RWPE2 (cell line): ENCODE measurements at regions not wholly inside any gene's neighbourhood (a gene's known extent, or its start where the extent isn't known, plus 50 kb on each side); places are given as distances from the start of the nearest gene placed in this dataset.
"Not testable (repeated sequence)": the region's sequence is repeated elsewhere in the genome, so short reads cannot be mapped to it uniquely, and the experiment has no call there.

Experiments
- ATAC-seq: fragments of 200-7000 bp; cut with Tn5 transposase; 3 replicates; pipeline ENCODE4 v1.9.1; 2021; ENCODE audit warnings: low read depth
- DNase-seq: peaks from one replicate; pipeline ENCODE4 v3.0.0-alpha.2; 2020; ENCODE audit warnings: low spot score
- H3K27ac ChIP-seq: fragments of 450-650 bp; 2 replicates; pipeline ENCODE4 v1.5.1; 2017; ENCODE audit warnings: mild to moderate bottlenecking; ENCODE audit not compliant: poor library complexity, severe bottlenecking
- H3K27me3 ChIP-seq: fragments of 250-450 bp; sonication (Bioruptor Pico); 2 replicates; pipeline ENCODE4 v1.5.1; 2021; ENCODE audit warnings: mild to moderate bottlenecking, moderate library complexity; ENCODE audit not compliant: insufficient read depth, poor library complexity, severe bottlenecking
- H3K36me3 ChIP-seq: fragments of 250-450 bp; sonication (Bioruptor Pico); 2 replicates; pipeline ENCODE4 v1.5.1; 2020; ENCODE audit warnings: low read depth, mild to moderate bottlenecking, moderate library complexity
- H3K4me1 ChIP-seq: fragments of 250-450 bp; sonication (Bioruptor Pico); 2 replicates; pipeline ENCODE4 v1.5.1; 2021; ENCODE audit warnings: mild to moderate bottlenecking, moderate library complexity; ENCODE audit not compliant: insufficient read depth, poor library complexity, severe bottlenecking
- H3K4me3 ChIP-seq: fragments of 250-450 bp; sonication (Bioruptor Pico); 2 replicates; pipeline ENCODE4 v1.5.1; 2021; ENCODE audit warnings: mild to moderate bottlenecking, moderate library complexity; ENCODE audit not compliant: severe bottlenecking
- H3K9me3 ChIP-seq: fragments of 250-450 bp; sonication (Bioruptor Pico); 2 replicates; pipeline ENCODE4 v1.5.1; 2021; ENCODE audit warnings: mild to moderate bottlenecking, moderate library complexity; ENCODE audit not compliant: severe bottlenecking
- TF ChIP-seq, protein P1 (sequence below): fragments of 450-650 bp; IDR thresholded peaks from one replicate; pipeline ENCODE4 v1.5.1; 2017; ENCODE audit warnings: mild to moderate bottlenecking, moderate library complexity; ENCODE audit not compliant: poor library complexity, severe bottlenecking

- H3K27ac ChIP-seq = no peak overlapping the region
- H3K27me3 ChIP-seq = no peaks in the 10 kb centered on the region
- H3K4me1 ChIP-seq = peaks cover 5% of the 10 kb centered on the region
- no peaks in the 10 kb centered on the region for H3K36me3 ChIP-seq
- no peak overlapping the region for H3K4me3 ChIP-seq
- ATAC-seq (no peak), DNase-seq (no peak)
- TF ChIP-seq, protein P1, sequence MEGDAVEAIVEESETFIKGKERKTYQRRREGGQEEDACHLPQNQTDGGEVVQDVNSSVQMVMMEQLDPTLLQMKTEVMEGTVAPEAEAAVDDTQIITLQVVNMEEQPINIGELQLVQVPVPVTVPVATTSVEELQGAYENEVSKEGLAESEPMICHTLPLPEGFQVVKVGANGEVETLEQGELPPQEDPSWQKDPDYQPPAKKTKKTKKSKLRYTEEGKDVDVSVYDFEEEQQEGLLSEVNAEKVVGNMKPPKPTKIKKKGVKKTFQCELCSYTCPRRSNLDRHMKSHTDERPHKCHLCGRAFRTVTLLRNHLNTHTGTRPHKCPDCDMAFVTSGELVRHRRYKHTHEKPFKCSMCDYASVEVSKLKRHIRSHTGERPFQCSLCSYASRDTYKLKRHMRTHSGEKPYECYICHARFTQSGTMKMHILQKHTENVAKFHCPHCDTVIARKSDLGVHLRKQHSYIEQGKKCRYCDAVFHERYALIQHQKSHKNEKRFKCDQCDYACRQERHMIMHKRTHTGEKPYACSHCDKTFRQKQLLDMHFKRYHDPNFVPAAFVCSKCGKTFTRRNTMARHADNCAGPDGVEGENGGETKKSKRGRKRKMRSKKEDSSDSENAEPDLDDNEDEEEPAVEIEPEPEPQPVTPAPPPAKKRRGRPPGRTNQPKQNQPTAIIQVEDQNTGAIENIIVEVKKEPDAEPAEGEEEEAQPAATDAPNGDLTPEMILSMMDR = no peak
- H3K9me3 ChIP-seq = no peaks in the 10 kb centered on the region
Observed at GRCh38 chr16:87149051-87149450, 168.1 kb downstream of the C16orf95 start.

DNA sequence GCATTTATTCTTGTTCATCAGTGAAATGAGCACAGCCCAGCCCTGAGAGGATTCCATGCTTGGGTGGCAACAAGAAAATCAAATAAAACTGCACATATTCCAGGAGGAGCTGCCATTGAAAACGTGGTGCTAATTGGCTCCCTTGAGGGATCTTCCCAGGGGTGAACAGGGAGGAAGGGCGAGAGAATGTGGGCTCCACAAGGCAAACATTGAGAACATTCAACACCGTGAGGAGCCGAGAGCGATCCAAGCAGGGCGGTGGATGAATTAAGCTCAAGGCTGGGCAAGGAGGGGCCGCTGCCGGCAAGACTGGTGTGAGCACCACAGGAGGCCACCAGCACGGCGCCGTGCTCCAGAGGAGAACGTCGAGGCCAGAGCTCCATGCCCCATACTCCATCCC is 166.9 kb downstream of the C16orf95 start:
- DNase-seq (no peak), ATAC-seq (no peak)
- Histone ChIP-seq H3K9me3 (no peaks in the 10 kb centered on the region), H3K27me3 (no peaks in the 10 kb centered on the region), H3K4me1 (peaks cover 5% of the 10 kb centered on the region), H3K4me3 (no peak overlapping the region), H3K36me3 (no peaks in the 10 kb centered on the region), H3K27ac (no peak overlapping the region)
- TF ChIP-seq, protein P1 = no peak

DNA sequence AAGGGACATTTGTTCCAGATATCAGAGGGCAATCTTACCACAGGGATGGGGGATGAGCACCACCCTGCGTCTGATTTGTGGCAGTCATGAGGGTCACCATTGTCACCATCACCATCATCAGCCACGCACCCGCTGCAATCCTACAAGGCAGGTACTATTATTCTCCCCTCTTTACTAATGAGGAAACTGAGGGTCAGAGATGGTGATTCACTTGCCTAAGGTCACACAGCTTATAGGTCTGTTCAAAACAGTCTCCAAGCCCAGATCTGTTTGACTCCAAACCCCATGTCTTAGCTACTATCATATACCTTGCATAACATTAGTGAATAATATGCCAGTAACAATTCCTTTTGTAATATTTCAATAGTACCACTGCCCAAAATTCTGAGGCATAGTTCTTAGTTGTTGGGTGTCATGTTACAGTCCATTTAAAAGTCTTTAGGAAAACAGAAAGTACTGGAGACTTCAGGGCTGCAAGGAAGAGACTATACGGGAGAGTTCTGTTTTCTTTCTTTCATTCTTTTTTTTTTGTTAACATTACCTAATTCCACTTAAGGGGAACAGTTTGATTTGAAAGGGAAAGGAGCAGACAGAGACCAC is 166.4 kb downstream of the C16orf95 start:
- no peak overlapping the region for H3K27ac ChIP-seq
- TF ChIP-seq, protein P1 = no peak
- H3K27me3 ChIP-seq = no peaks in the 10 kb centered on the region
- ATAC-seq (peak; percentile 29; the same call in 1 of the 3 replicates), DNase-seq (no peak)
- no peak overlapping the region for H3K4me3 ChIP-seq
- no peaks in the 10 kb centered on the region for H3K9me3 ChIP-seq
- H3K36me3 ChIP-seq = no peaks in the 10 kb centered on the region
- peaks cover 2% of the 10 kb centered on the region for H3K4me1 ChIP-seq

DNA sequence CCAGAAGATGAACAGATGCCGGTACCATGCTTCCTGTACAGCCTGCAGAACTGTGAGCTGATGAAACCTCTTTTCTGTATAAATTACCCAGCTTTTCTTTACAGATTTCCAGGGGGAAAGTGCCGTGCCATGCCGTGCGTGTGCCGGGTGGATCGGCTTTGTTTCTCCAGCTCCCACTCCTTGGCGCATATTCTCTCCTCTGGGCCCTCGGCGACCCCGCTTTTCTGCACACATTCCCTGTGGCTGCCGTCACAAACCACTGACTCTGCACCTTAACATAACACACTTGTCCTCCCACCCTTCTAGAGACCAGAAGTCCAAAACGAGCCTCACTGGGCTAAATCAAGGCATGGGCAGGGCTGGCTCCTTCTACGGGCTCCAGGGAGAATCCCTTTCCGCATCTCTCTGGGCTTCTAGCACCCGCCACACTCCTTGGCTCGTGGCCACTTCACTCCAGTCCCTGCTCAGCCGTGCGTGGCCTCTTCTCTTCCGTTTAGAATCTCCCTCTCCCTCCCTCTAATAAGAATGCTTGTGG is 164.9 kb downstream of the C16orf95 start:
- no peaks in the 10 kb centered on the region for H3K36me3 ChIP-seq
- TF ChIP-seq, protein P1 = no peak
- no peak overlapping the region for H3K4me3 ChIP-seq
- ATAC-seq (no peak), DNase-seq (no peak)
- peaks cover 2% of the 10 kb centered on the region for H3K4me1 ChIP-seq
- no peaks in the 10 kb centered on the region for H3K9me3 ChIP-seq
- H3K27me3 ChIP-seq = no peaks in the 10 kb centered on the region
- no peak overlapping the region for H3K27ac ChIP-seq

GRCh38 chr16:87153326-87153725 is 163.9 kb downstream of the C16orf95 start:
- Histone ChIP-seq H3K36me3 (no peaks in the 10 kb centered on the region), H3K4me3 (no peak overlapping the region), H3K27me3 (no peaks in the 10 kb centered on the region), H3K9me3 (no peaks in the 10 kb centered on the region), H3K27ac (no peak overlapping the region), H3K4me1 (peaks cover 2% of the 10 kb centered on the region)
- DNase-seq (no peak), ATAC-seq (no peak)
- TF ChIP-seq, protein P1 = no peak

GRCh38 chr16:87155315-87155714 is 161.9 kb downstream of the C16orf95 start:
- H3K4me1 ChIP-seq, H3K4me3 ChIP-seq, H3K9me3 ChIP-seq, H3K36me3 ChIP-seq, ATAC-seq, H3K27me3 ChIP-seq, DNase-seq, H3K27ac ChIP-seq: not testable (repeated sequence)
